Nucleus accumbens (tissue), 56 donors: ENCODE measurements at regions not wholly inside any gene's neighbourhood (a gene's known extent, or its start where the extent isn't known, plus 50 kb on each side); places are given as distances from the start of the nearest gene placed in this dataset.
"Not testable (repeated sequence)": the region's sequence is repeated elsewhere in the genome, so short reads cannot be mapped to it uniquely, and the experiment has no call there.

ENCODE experiments used
- DNase-seq, 56 donors: peaks; one replicate each; lab custom pipeline; 2025; lab: John Stamatoyannopoulos, UW

GRCh38 chr9:118677936-118678653, 691.1 kb downstream of the BRINP1 start:
- DNase-seq: not testable (repeated sequence)

- no peak for DNase-seq
Observed at GRCh38 chr9:118686959-118687358, 682.3 kb downstream of the BRINP1 start.

GRCh38 chr9:118689280-118689679, 680.0 kb downstream of the BRINP1 start:
- DNase-seq: no peak

GRCh38 chr9:118692613-118693012, 676.6 kb downstream of the BRINP1 start:
- no peak for DNase-seq

- DNase-seq: no peak
Observed at GRCh38 chr9:118693645-118694044, 675.6 kb downstream of the BRINP1 start.

- not testable (repeated sequence) for DNase-seq
Observed at GRCh38 chr9:118695249-118695648, 674.0 kb downstream of the BRINP1 start.

- DNase-seq: no peak
Observed at GRCh38 chr9:118701985-118702384, 667.2 kb downstream of the BRINP1 start.

GRCh38 chr9:118711843-118712242, 657.4 kb downstream of the BRINP1 start:
- DNase-seq: no peak

- DNase-seq: no peak
Observed at GRCh38 chr9:118721276-118721675, 648.0 kb downstream of the BRINP1 start.

- no peak for DNase-seq
Observed at GRCh38 chr9:118721923-118722322, 647.3 kb downstream of the BRINP1 start.

GRCh38 chr9:118729981-118730380, 639.3 kb downstream of the BRINP1 start:
- no peak for DNase-seq

GRCh38 chr9:118732998-118733397, 636.2 kb downstream of the BRINP1 start:
- no peak for DNase-seq

GRCh38 chr9:118734696-118735095, 634.5 kb downstream of the BRINP1 start:
- DNase-seq: no peak

- no peak for DNase-seq
Observed at GRCh38 chr9:118736406-118736805, 632.8 kb downstream of the BRINP1 start.

GRCh38 chr9:118751077-118751847, 618.0 kb downstream of the BRINP1 start:
- DNase-seq: no peak

- DNase-seq: no peak
Observed at GRCh38 chr9:118751848-118752223, 617.4 kb downstream of the BRINP1 start.

- no peak for DNase-seq
Observed at GRCh38 chr9:118761016-118761790, 608.0 kb downstream of the BRINP1 start.

- DNase-seq: no peak
Observed at GRCh38 chr9:118767571-118767970, 601.7 kb downstream of the BRINP1 start.

- DNase-seq: no peak
Observed at GRCh38 chr9:118782790-118783463, 586.3 kb downstream of the BRINP1 start.

- DNase-seq: no peak
Observed at GRCh38 chr9:118784033-118784432, 585.2 kb downstream of the BRINP1 start.

GRCh38 chr9:118785456-118785855, 583.8 kb downstream of the BRINP1 start:
- no peak for DNase-seq
